SU-DHL-6 (cell line): ENCODE measurements at regions not wholly inside any gene's neighbourhood (a gene's known extent, or its start where the extent isn't known, plus 50 kb on each side); places are given as distances from the start of the nearest gene placed in this dataset.

ENCODE experiments used
- CTCF ChIP-seq: fragments of 200-600 bp; sonication (generic); IDR thresholded peaks from one replicate; pipeline ENCODE4 v1.5.1; 2017; ENCODE audit warnings: antibody characterized with exemption, mild to moderate bottlenecking, low read length, moderate library complexity; ENCODE audit not compliant: insufficient read depth, poor library complexity, severe bottlenecking
- EZH2phosphoT487 ChIP-seq: fragments of 200-600 bp; sonication (generic), shearing (Covaris generic); conservative IDR thresholded peaks from 2 replicates; pipeline ENCODE4 v1.6.1; 2018; ENCODE audit warnings: mild to moderate bottlenecking, antibody characterized with exemption, low read length, moderate library complexity, mixed read lengths

- TF ChIP-seq CTCF (no peak), EZH2phosphoT487 (no peak)
Measured at GRCh38 chr1:29529677-29530278, 293.5 kb downstream of the PTPRU start.
